NCI-H345 treated with DMSO at 0.1 percent for 48 hours (cell line): ENCODE measurements at regions not wholly inside any gene's neighbourhood (a gene's known extent, or its start where the extent isn't known, plus 50 kb on each side); places are given as distances from the start of the nearest gene placed in this dataset.
A peak's percentile ranks its signal among the peaks of the same experiment; 100 is the strongest.

ENCODE experiments used
- DNase-seq: peaks from one replicate; lab custom pipeline; 2025; ENCODE audit not compliant: unreplicated experiment; lab: John Stamatoyannopoulos, UW

DNA sequence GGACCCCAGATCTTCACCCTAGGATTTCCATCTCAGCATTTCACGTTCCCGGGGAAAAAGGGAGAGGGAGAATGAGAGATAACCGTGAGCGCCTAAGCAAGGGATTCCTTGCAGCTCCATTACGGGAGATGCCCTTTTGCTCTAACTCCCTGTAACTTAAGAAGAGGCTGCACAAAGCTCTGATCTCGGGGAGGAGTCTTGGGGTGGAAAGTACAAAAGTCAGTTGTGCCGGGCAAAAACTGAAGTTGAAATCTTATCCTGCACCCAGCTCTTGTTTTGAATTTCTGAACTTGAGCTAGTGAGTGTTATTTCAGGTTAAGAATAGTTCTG is 256.4 kb upstream of the SOX21 start:
- DNase-seq = no peak

DNA sequence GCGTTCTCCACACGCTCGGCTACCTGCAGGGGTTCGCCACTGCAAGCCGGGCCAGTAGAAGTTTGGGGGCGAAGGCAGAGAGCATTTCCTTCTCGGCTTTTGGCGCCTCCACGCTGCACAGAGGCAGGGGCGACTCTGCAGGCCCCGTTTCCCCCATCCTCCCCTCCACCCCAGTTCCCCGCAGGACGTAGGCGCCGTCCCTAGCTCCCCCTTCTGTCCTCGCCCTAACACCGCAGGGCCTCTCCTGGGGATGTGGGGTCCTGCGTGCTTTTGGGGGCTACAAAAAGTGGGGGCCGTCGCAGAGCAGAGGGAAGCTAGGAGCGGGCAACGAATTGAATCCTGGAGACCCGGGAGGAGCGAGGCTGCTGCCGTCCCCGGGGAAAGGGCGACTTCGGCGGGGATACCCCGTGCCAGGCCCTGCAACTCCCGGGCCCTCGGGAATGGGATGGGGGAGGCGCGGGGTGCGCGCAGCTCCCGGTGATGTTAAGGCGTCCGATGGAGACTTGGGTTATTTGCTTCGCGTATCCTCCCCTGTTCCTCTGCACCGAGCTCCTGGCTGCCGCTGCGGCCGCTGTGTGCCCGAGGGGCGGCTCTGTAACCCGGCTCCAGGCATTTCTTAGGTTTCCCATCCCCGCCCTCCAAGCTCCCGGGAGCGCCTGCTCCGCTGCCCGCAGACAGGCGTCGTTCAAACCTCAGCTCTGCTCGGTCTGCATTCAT is 255.9 kb upstream of the SOX21 start:
- DNase-seq = no peak

DNA sequence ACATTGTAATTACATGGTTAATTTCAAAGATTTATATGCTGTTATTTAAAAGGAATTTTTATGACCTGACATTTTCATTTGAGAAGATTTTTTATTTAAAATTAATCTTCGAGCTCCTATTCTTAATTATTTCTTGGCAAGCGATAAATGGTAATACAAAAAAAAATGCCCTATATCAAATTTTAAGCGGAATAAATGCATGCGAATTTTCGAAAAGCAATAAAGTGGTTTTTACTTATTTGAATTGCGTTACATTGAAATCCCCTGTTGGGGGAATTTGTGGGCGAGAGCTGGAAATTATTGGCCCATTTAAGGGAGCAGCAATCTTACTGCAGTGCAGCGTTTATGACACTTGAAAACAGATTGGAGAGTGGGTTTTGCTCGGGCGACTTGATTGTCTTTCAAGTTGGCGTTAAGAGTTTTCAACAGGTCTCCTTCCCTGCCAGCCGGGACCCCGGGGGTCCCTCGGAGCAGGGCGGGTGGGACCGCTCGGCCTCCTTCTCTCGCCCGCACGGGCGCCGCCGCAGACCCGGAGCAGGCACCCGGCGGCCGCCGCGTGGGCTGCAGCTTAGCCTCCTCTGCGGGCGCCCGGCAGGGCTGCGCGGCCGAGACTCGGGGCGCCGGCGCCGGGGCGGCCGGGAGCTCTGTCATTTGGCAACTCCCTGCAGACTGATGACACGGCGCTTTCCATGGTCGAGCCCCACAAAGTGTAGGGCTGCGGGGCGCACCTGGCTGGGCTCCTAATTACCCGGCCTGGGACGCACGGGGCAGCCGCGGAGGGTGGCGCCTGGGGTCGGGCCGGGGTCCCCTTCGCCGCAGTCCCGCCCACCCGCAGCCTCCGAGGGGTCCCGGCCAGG is 255.1 kb upstream of the SOX21 start:
- no peak for DNase-seq

DNA sequence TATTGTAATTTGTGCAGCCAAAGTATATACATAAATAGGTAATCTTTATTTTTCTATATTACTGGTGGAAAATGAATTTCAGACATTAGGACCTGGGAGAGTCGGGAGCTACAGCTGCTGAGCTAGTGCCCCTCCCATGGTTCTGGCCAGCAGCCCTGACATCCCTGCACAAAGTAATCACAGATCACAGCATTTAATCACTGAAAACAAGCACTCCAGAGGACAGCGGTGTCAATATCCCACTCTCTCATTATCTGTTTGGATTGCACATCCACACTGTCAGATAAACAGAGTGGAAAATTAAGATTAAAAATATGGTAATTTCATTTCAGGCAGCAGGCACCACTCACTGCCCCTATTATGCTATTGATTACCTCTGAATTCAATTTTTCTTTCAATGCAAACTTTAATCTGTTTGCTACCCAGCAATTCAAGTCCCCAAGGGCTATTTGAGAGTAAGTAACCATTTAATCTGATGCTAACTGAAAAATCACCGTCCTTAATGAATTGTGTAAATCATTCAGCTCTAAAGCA is 254.1 kb upstream of the SOX21 start:
- peak; percentile 78 for DNase-seq

DNA sequence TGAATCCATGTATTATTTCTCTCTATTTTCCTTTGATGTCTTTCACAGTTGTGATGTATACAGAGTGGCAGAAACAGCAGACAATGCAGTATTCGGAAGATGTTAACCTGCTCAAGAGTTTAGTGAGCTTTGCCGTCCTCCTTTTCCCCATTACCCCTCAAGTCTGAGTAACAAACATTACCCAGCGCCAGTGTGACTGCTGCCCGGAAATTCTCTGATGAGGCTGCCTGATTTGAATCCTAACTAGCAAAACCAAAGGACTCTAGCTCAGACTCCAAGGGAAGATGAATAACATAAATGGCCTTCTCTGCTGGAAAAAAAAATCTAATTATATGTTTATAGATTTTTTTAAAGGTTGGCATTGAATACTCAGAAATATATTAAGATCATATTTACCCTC is 247.3 kb upstream of the SOX21 start:
- DNase-seq = no peak

DNA sequence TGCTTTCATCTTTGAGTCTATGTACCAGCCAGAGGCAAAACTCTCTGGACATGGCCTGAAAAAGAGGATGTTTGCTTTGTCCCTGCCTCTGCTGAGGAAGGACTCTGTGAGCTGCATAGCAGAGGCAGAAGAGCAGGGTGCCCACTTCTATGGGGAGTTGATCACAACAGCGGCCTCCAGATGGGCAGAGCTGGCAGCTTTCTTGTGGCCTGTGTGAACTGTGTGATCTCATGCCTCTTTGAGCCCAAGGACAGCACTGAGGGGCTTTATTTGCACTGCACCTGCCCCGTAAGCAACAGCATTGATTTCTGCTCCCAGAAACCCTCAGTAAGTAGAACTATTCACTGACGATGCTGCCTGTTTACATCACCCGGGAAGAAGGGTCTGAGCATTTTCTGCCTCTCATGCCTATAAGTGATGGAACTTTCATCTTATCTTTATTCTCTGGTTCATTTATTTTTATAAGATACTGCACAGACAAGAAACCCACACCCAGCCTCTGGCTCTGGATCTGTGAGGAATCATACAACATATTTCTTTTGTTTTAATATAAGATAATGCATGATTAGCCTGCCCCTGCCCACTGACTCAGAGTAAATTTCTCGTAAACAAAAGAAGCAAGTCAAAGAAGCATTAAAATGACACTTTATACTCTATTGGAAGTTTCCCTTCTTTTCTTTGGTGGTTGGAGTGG is 244.2 kb upstream of the SOX21 start:
- DNase-seq = no peak

DNA sequence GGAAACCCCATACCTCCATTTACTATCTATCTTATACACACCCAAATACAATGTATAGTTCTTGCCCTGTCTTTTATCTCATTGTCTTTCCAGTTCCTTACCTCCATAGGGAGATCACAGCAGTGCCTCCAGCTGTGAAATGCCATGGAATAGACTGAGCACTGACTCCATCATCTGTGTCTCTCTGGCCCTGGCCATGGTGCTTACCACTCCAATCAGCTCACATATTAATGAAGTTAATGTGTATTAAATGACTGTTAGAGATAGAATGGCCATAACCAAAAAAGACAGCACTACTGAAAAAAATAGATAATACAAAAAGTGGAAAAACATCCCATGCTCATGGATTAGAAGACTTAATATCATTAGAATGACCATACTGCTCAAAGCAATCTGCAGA is 240.4 kb upstream of the SOX21 start:
- DNase-seq = no peak

DNA sequence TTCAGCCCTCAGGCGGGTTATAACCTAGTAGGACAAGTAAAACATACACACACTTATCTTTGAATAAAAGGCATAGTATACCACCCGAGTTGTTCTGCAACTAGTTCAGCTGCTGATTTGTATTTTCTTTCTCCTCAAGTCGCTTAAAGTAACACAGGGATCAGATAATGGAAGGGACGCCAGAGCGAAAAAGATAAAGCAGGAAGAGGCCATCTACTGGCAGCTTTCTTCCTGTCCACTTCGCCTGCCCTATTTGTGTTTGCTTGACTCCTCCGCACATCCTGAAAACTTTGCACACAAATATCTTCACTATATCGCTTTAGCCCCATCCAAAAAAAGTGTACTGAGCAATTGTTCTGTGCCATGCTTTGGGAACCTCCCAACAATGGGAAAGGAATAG is 238.0 kb upstream of the SOX21 start:
- DNase-seq = no peak

DNA sequence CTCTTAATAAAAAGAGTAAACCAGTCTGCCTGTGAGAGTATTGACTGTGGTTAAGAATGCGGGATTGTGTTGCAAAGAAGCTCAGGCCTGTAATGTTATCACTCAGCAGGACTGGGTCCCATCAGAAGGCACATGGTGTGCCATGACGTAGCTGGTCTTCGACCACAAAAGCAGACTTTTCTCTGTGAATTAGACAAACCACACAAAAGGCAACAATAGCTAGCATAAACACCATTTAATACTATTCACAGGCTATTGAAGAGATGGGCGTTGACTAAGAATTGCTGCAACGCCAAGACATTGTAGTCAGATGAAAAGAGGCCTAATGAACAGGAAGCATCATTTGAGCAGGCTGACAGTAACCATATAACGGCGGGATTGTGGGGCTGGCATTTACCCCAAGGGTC is 235.6 kb upstream of the SOX21 start:
- DNase-seq = peak; percentile 72

DNA sequence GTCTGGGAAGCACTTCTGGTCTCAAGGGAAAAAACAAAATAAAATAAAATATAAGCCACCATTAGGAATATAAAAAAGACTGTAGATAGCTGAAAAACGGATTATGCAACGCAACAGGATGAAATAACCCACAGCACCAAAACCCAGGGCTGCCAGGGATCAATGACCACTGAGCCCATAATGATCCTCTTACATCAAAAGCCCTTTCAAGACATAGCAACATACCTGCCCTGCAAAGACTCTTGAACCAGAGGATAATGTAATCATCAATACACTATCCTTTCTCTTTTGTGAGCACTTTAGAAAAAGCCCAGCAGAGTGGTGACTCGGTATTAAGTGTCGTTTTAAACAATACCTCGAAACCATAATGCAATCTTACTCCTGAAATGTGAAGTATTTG is 235.0 kb upstream of the SOX21 start:
- peak; percentile 65 for DNase-seq

DNA sequence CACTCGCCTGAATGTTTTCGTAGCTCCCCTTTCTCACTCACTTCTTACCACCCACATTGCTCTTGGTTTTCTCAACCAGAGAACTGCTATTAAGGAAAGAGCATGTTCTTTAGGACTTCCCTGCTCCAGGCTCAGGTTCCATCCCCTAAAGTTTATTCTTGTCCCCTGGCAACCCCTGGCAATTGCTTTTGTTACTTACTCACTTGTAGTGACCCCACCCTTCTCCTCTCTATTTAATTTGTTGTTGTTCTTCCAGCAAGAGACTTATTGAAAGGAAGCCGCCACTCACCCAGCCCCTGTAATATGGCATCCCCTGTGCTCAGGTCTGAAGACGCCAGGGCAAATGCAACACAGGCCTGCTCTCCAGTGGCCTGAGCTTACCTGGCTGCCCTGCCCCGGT is 233.7 kb upstream of the SOX21 start:
- DNase-seq = no peak

DNA sequence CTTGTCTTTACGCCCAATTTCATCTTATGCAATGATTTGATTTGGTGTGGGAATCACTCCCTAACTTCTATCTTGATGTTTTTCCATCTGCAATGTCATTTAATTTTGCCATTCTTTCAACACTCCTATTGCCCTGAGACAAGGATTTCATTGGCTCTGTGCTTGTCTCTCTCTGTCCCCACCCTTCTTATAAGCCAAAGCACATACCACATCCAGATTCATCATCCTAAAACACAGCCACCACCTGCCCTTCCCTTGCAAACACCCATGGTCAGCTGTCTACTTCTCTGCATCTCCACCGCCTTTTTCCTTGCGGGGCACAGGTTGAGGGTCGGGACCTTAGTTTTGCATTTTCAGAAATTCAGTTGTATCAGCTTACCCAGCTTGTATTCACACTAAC is 225.8 kb upstream of the SOX21 start:
- DNase-seq = no peak

DNA sequence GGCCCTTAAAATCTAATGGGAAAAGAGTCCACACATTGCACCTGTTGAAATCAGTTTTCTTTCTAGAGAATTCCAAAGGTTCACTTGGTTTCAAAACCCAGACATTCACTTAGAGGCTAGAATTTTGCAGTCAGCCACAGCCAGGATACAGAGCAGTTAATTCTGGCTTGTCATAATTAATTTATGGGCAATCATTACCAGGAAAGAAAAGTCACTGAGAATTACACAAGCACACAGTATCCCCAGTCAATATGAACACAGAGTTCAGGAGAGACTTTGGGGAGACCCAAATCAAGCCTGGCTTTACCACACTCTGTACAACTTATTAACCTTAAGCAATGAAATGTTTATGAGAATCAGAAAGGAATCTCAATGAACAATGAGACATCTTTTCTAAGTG is 224.3 kb upstream of the SOX21 start:
- DNase-seq = no peak

DNA sequence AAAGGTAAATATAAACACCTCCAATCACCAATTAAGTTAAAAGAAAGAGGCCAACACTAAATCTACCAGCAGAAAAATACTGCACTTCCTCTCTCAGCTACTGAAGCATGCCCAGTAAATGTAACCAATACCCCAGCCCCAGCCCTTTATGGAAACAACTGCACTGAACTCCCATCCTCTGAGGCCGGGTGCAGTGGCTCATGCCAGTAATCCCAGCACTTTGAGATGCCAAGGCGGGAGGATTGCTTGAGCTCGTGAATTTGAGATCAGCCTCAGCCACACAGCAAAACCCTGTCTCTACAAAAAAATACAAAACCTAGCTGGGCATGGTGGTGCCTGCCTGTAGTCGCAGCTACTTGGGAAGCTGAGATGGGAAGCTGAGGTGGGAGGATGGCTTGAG is 221.6 kb upstream of the SOX21 start:
- DNase-seq = no peak

DNA sequence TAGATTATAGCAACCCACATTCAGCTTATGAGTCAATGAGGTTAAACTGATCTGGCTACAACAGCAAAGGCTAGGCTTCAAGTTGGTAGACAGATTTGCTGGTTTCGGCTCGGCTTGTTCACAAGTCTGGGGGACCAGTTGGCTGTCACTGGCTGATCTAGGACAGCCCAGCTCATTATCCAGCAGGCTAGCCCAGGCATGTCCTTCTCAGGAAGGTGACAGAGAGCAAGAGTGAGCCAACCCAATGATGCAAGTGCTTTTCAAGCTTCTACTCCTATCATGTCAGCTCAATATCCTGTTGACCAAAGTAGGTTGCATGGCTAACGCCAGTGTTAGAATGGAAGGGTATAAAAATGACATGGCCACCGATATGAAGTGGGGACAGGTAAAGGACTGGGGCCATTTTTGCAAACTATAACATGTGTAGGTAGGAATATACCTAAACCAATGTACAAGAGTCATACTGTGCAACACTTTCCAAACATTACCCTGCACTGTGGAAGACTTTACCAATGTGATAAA is 220.9 kb upstream of the SOX21 start:
- no peak for DNase-seq

DNA sequence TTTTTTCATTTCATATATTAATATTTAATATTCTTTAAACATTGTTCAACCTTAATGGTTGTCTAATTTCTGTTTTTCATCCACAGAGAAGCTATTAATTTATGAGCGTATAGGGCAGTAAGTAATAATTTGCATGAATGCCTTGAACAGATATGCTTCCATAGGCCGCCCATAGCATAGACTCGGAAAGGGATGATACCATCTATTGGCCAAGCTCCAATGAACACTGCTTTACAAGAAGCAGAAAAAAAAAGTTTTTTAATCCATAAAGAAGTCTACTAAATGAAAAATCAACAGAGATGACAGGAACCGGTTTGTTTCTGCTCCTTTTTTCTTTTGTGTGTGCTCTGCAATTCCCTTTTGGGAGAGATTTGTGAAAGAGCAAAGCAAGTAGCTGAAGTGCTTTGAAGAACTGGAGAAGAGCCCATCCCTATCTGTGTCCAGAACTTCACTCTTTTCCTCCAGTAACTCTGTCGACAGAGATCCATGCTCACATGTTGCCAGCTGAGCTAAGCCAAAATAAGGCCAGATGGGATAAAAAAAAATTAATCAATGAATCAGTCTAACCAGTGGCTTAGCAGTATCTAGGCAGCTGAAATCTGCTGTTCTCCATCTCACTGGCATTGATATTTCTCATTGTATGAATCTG is 215.9 kb upstream of the SOX21 start:
- no peak for DNase-seq

DNA sequence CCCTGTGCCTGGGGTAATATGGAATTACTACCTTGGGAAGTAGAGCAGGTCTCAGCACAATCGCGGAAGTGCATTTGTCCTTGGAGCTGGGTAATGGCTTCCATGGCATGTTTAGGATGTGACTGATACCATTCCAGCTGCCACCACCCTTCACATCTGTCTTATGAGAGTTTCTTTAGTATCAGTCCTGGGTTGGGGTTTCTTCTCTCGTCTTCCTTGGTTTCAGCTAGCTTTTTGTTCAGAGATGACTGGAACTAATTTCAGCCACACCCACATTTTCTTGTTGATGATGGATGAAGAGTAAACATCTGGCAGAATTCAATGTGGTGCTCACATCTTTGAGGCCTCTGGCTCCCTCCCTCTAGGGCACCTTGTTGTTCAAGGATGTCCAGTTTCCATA is 212.9 kb upstream of the SOX21 start:
- no peak for DNase-seq

DNA sequence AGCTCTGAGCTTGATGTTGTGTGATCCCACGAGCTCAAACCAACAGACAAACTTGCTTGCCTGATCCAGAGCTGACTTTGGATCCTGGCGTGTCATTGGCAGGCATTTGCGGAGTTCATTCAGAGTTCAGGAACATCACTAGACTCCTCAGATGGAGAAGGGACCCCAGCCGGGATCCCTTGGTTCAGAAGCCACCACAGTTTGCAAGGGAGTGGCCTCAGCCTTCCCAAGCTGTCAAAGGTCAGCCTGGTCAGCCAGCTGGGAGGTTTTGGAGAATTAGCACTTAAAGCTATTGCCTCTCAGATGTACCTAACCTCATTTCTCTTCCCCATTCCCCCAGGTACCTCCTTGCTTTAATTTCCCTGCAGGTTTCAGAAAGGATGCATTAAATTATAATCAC is 208.8 kb upstream of the SOX21 start:
- no peak for DNase-seq

DNA sequence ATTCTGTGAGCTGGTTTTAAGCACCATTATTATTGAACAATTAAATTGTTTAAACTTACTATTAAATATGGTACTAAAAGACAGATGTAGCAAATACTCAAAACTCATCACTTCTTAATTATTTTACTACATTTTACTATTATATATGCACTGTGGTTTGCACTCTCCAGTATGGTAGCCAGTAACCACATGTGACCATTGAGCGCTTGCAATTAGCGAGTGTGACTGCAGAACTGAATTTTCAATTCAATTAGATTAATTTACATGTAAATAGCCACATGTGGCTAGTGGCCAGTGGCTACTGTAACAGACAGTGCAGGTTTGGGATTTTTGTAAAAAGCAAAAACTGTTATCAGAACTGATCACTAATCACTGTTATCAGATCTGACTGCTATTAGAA is 208.2 kb upstream of the SOX21 start:
- no peak for DNase-seq

DNA sequence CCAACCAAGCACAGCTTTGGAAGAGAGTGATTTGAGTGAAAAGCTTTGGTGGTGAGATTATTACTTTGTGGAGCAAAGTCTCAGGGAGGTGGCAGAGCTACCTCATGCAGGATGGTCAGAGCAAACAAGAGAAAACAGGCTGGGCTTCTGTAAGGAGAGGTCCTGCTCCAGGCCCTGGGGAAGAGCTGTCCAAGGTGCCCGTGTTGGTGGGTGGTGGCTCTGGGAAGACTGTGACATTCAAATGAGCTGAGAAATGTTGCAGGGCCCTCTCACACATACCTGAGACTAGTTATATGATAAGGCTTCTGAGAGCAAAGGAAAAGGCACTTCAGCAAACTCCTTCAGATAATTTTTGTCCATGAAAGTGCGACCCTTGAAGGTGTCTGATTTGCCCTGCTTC is 205.5 kb upstream of the SOX21 start:
- no peak for DNase-seq

DNA sequence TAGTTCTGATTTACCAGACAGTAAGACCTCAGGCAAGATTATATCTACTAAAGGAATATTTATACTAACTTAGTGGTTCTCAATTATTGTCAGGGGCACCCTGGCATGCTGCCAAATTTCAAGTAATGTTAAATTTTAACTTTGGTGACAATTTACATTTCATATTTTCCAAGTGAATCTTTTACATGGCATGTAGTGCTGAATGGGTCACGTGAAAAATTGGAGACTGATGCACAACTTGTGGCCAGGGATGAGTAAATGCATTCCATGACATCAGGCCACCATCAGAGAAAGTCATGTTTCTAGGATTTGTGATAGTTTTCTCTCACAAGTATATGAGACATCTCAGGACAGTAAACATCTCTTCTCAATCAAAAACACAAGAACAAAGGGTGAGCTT is 202.6 kb upstream of the SOX21 start:
- no peak for DNase-seq
